Stimulated activated CD4-positive, alpha-beta T cell treated with anti-CD3 and anti-CD28 coated beads, Interleukin-1b, Interleukin-23, amount 100 ng/mL, for 1 hour (primary cell): ENCODE measurements at regions not wholly inside any gene's neighbourhood (a gene's known extent, or its start where the extent isn't known, plus 50 kb on each side); places are given as distances from the start of the nearest gene placed in this dataset.

ENCODE experiments used
- DNase-seq, 2 donors: peaks; one replicate each; pipeline ENCODE4 v3.0.0-alpha.2; 2020; ENCODE audit warnings: low read depth in 2 of 2

DNA sequence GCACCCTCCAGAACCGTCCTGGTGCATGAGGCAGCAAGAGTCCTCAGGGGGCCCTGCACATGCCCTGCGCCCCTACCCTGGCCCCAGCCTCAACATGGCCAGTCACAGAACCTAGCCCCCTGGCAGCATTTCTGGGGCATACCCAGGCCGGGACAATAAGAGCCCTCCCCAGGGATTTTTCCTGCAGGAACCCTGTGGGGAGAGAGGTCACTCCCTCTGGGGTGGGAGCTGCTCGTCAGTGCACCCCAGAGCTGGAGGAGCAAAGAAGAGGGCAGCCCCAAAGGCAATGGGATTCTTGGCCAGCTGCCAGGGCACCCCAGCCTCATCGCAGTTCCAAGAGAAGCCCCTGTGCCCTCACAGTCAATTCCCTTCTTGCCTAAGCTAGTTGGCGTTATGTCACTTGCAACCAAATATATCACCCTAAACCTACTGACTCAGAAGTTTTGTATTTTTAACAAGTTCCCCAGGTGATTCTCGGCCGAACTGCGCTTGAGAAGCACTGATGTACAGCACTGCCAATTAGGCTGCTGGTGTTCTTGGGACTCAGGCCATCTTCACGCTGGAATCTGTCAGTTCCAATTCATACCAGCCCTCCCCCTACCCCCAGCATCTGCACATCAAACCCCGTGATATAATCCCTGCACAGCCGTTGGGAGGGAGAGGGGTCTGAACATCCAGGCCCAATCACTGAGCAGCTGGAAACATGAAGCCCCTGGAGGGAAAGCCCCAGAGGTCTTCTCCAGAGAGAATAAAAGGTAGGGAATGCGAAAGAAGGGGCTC is 87.5 kb upstream of the PRR20G start:
- no peak for DNase-seq

DNA sequence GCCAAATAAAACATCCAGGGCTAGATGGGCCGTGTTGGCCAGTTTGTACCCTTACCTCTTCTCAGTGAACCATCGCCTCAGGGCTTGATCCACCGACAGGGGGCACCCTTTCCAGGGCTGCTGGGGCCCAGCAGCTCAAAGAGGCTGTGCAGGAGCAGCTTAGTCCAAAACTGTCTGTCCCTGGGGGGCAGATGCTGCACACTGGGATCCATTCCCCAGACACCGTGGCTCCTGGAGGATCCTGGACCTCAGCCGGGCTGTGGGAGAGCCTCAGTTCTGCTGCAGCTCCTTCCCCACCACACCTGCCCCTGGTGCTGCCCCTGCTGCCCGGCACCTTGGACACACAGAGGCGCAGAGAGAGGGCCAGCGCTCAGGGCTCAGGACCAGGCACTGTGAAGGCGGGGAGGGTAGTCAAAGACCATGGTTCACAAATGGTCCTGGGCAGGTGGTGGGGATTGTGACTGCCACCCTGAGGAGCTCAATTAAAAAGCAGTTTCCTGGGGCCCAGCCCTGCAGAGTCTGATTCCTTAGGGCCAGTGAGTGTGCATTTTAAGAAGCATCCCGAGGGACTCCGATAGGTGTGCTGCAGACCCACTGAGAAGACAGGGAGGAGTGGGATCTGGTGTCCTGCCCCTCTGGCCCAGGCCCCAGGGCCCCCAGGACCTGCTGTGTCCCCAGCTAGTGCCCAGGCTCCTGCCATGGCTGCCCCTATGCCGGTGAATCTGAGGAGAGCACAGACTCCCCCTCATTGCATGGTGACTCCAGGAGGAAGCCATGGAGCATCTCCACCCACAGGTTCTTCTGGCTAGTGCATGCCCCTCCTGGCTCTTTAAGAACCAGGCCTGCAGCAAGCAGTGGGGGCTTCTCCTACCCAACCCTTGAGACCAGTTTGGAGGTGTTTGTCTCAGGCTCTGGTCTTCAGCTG is 86.5 kb upstream of the PRR20G start:
- no peak for DNase-seq

DNA sequence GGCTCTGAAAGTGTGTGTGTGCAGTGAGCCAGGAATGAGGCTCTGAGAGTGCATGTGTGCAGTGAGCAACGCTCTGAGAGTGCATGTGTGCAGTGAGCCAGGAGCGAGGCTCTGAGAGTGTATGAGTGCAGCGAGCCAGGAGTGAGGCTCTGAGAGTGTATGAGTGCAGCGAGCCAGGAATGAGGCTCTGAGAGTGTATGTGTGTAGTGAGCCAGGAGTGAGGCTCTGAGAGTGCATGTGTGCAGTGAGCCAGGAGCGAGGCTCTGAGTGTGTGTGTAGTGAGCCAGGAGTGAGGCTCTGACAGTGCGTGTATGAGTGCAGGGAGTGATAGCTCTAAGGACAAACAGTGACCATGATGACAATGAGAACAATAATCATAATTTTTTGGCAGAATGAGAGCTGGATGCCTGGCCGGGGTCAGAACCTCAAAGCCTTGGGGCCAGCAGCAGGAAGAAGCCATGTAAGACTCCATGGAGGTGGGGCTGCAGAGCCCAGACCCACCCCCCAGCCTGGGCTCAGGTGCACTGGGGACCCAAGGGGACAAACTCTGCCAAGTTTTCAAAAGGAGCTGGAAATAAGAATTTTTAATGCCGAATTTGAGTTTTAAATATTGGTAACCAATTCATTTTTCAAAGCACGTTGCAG is 85.7 kb upstream of the PRR20G start:
- no peak for DNase-seq

DNA sequence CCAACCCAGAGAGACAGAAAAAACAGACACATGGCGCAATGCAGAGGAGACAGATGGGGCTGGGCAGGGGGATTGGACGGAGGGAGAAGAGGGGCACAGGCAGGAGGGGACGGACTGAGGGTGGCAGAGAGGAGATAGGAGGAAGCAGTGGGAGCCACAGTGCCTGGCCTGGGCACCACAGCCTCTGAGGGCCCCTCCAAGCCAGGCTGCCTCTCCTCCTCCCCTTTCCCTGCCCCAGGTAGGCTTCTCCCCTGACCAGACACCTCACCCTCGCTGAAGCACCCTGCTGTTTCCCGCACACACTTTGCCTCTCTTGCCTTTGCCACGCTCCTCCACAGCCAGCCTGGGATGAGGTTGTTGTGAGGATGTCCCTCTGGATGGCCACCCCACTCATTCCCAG is 84.0 kb upstream of the PRR20G start:
- DNase-seq = no peak

DNA sequence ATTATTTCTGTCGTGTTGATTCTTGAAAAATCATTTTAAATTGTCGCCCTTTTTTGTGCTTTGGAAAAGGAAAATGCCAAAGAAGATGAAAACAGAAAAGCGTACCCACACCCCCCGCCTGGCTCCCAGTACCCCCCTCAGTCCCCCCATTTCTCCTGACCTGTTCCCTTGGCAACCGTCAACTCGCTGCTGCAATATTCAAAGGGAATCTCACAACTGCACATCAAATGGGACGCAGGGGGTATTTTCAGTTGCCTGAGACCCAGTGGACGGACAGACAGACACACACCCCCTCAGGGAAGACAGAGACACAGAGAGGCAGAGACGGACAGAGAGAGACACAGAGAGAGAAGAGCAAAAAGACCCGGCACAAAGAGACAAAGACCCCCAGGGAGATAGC is 83.5 kb upstream of the PRR20G start:
- no peak for DNase-seq

DNA sequence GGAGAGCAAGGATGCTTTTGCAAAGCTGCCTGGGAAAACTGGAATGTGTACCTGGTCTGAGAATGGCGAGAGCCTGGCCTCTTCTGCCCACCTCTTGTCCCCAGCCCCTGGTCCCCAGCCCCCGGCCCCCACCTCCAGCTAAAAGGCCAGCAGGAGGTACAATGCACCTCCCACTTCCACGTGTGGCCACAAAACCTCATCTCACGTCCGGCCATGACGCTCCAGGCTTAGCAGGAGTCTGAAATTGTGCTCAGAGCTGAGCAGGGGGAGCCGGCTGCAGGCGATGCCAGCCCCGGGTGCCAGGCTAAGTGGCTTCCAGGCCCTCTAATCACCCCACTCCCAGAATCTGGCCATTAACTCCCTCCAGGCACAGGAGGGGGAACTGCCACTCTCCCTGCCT is 83.1 kb upstream of the PRR20G start:
- no peak for DNase-seq

DNA sequence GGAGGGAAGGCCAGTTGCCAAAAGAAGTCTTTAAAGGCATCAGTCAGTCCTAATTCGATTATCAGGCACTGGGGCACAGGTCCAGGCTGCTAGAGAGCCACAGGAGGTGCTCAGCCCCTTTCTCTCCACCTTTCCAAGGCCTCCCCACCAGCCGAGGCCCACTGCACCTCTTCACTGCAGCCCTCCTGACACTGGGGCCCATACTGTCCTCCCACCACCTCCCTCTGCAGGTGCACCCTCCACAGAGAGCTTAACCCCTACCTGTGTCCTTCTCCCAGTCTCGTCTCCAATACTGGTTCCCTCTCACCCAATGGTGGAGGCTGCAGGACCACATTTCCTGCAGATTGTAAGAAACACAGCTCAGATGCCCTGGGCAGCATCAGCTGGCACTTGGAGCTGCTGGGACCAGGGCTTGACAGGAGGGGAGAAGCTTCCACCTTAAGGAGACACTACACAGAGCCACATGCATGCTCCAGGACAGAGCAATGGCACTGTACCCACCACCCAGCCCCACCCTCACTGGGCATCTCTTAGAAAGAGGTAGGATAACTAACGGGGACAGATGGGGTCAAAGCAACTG is 81.6 kb upstream of the PRR20G start:
- no peak for DNase-seq

DNA sequence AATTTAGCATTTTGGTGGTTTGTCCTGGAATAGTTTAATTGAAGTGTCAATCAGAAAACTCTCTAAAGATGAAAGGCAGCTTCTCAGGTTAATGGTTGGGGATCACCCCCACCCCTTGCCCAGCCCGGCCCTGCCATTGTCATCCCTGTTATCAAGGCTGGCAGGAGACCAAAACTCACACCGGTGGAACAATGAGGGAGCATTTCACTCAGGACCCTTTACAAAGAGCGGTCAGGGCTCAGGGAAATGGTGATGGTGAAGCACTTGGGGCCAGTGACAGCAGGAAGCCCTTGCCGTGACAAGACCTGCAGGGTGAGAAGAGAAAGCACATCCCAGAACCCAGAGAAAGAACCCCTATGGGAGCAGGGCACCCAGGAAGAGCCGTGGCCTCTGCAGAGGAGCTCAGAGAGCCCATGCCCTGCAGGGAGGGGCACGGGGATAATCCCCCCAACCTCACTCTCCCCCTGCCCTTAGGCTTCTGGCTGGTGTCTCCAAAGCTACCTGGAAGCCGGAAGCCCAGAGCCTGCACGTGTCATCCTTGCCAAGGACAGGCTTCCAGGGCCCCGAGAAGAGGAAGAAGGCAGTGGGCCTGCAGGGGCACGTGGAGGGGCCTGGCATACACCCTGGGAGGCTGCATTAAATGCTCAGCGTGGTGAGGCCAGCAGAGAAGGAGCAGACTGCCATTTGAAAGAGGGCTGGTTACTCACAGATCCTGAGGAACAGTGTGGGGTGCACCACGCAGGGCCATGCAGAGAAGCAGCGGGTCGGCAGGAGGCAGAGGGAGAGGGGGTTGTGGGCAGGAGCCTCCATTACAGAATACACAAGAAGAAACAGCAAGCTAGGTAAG is 80.6 kb upstream of the PRR20G start:
- no peak for DNase-seq

DNA sequence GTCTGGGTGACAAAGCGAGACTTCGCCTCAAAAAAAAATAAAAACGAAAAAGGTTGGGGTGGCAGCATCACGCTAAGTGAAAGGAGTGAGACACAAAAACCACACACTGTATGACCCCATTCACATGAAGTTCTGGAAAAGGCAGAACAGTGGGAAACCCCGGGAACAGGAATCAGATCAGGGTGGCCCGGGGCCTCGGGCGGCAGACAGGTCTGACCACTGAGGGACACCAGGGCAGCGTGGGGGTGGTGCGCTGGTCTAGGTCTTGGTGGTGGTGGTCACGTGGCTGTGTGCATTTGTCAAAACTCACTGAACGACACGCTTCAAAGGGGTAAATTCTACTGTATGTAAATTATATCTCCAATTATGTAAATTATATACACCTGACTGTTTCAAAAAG is 79.7 kb upstream of the PRR20G start:
- no peak for DNase-seq

DNA sequence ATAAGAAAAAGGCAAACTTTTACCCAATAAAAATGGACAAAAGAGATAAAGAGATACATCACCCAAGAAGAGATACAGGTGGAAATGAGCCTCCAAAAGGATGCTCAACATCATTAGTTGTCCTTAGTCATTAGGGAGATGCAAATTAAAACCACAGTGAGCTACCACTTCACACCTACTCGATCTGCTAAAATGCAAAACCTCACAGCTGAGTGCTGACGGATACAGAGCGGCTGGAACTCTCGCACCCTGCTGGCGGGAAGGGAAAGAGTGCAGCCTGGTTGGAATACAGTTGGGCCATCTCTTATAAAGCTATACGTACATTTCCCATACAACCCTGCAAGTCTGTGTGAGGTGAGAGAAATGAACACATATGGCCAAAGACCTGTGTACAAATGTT is 78.5 kb upstream of the PRR20G start:
- DNase-seq = no peak

DNA sequence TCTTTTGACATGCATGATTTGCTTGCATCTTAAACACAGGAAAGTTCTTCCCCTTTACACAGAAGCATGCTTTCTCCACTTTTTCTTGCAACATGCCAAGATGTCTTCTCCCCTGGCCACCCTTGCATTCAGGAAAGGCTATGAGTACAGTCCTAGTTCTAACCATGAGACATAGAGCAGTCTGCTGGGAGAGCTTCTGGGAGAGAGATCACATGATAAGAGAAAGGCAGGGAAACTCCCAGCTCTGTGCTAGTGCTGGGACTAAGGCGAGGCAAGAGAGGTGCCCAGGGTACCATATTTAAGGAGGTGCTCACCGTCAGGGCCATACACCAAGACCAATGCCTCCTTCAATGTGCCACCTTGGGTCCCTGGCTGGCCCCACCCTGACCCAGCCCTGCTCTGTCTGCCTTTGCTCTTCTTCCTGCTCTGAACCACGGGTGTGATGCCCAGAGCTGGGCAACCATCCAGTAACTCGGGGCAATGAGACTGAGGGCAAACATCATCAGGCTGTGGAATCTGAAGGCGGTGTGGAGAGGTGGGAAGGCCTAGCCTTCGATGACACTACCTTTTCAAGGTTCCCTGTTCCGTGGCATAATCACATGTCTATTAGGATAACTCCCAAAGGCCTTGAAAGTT is 77.4 kb upstream of the PRR20G start:
- DNase-seq = no peak

DNA sequence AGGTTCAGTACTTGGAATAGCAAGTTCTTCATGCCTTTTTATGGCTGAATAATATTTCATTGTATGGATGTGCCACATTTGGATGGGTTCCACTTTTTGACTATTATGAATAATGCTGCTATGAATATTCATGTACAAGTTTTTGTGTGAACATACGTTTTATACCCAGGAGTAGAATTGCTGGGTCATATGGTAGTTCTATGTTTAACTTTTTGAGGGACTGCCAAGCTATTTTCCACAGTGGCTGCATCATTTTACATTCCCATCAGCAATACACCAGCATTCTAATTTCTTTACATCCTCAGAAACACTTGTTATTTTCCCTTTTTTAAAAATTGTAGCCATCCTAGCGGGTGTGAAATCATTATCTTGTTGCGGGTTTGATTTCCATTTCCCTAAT is 76.0 kb upstream of the PRR20G start:
- DNase-seq = no peak

DNA sequence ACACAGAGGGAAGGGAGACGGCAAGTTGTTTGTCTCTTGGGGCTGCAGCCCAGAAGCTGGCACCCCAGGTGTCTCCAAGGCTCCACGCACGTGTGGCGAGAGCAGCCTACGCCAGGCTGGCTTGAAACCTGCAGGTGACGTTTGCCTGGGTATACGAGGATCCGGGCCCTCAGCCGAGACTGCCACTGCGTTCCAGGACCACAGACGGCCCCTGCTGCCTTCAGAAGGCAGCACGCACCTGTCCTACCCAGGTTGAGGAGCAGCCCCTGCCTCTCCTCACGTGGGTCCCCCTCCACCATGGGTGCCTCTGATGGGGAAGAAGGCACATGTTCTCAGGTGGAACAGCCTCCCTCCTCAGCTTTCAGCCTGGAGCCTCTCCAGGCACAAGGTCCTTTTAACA is 75.3 kb upstream of the PRR20G start:
- DNase-seq = no peak

DNA sequence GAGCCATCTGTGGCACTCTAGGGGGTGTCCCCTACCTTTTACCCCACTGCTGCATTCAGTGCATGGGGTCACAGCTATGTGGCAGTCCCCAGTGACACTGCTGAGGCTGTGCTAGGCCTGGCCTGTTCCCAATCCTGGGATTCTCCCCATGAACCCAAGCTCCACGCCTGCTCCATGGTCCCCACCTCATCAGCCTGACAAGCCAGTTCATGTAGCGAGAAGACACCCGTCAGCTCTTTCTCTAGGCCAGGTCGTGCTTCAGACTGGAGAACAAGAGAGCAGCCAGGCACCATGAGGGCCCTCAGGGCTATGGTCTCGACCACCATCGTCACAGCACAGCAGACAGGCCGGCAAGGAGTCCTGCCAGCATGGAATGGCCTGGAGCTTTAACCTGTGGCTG is 72.8 kb upstream of the PRR20G start:
- no peak for DNase-seq

DNA sequence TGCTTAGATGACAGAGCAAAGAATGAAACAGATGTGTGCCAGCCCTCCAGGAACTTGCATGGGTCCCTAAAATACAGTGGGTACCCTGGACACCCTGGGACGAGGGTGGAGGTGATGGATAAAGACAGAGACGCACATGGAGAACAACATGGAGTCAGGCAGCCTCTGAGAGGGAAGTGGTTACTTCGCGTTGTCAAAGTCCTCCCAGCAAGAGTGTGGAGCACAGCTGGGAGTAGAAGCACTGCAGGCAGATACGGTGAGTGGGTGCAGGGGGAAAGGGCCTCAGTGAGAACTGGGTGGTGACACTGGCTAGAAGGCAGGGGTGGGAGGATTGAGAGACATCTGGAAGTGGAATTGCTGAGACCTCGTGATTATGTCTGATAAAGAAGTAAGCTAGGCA is 70.8 kb upstream of the PRR20G start:
- no peak for DNase-seq

DNA sequence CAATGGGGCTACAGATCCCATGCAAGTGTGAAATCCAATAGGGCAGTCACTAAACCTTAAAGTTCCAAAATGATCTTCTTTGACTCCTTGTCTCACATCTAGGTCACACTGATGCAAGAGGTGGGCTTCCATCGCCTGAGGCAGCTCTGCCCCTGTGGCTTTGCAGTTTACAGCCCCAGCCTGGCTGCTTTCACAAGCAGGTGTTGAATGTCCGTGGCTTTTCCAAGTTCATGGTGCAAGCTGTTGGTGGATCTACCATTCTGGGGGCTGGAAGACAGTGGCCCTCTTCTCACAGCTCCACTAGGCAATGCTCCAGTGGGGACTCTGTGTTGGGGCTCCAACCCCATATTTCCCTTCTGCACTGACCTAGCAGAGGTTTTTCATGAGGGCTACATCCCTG is 68.5 kb upstream of the PRR20G start:
- DNase-seq = no peak

DNA sequence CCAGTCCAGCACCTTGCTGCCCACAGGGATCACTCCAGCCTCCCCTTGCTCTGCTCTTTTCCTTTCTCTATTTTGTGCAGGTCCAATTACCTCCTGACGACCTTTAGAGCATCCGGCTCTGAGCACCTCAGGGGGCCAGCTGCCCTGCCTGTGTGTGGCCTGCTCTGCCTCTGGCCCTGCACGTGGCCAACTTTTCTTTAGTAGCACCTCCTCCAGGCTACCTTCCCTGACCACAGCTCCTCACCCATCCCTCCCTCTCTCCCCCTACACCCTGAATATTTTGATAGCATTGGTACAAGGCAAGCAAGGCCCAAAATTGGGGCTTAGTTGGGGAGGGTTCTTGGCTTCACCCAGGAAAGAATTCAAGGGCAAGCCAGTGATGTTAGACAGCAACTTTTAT is 66.9 kb upstream of the PRR20G start:
- no peak for DNase-seq

DNA sequence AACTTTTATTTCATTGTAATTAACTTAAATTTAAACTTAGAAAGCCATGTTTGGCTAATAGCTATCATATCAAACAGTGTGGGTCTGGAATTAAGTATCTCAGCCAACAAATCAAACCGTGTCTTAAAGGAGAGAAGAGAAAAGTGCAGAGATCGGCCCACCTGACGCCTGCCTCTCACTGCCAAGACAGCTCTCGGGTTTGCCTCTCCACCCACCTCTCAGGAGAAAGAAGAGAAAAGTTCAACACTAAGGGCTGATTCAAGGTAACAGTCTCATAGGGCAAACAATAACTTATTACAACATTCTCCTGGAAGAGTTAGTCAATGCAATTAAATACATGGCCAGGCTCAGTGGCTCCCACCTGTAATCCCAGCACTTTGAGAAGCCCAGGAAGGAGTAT is 64.8 kb upstream of the PRR20G start:
- DNase-seq = no peak

DNA sequence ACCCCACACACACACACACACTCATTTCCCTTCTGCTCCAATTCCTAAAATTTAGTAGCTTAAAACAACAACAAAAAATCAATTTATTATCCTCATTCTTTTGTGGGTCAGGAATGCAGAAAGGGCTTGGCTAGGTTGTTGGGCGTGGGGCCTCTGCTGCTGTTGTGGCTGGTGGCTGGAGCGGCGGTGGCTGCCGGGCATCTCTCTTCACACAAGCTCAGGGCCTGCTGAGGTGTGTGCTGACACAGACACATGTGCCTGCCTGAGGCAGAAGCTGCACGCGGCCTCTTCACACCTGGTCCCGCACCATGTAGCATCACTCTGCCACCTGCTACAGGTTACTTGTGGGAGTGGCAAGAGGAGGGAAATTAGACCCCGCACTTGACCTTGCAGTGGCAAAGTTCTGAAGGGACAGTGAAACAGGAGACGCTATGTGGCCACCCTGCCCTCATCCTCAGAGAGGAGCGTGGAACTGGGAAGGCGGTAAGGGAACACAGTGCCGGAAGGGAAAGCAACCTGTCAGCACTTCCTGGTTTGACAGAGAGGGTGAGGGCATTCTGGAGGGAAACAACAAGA is 64.0 kb upstream of the PRR20G start:
- DNase-seq = no peak

DNA sequence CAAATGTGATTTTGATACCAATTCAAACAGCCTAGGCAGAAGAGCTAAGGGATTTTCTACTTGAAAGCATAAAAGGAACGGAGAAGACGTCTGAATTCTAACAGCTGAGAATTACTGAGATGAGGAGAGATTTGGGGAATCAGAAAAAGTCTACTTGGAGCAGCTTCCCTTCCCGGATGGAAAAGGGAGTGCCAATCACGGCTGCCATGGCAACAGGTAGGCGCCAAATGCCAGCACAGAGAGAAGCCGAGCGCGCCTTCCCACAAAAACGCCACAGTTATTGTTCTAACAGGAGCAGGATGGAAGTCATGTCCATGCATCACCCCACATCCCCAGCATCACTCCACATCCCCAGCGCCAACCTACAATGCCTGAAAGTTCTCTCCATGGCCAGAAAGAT is 63.5 kb upstream of the PRR20G start:
- no peak for DNase-seq
